SK-N-SH treated with all-trans-retinoic acid at 6 μM for 48 hours (cell line): ENCODE measurements at regions not wholly inside any gene's neighbourhood (a gene's known extent, or its start where the extent isn't known, plus 50 kb on each side); places are given as distances from the start of the nearest gene placed in this dataset.

Experiments used
- ATAC-seq: fragments of 200-7000 bp; cut with Tn5 transposase; 3 replicates; pipeline ENCODE4 v1.9.1; 2020; ENCODE audit warnings: mild to moderate bottlenecking, moderate library complexity
- BACH2 ChIP-seq: fragments of 250-450 bp; sonication (Bioruptor Pico); IDR thresholded peaks from 2 replicates; pipeline ENCODE4 v1.9.0; 2021; ENCODE audit warnings: mild to moderate bottlenecking, borderline replicate concordance
- CSDC2 ChIP-seq: fragments of 250-450 bp; sonication (Bioruptor Pico); IDR thresholded peaks from 2 replicates; pipeline ENCODE4 v1.5.0; 2020; ENCODE audit warnings: mild to moderate bottlenecking, moderate library complexity
- CSRNP3 ChIP-seq: fragments of 250-450 bp; sonication (Bioruptor Pico); IDR thresholded peaks from 2 replicates; pipeline ENCODE4 v1.5.1; 2021; ENCODE audit warnings: mild to moderate bottlenecking, moderate library complexity
- ESRRG ChIP-seq: fragments of 250-450 bp; sonication (Bioruptor Pico); IDR thresholded peaks from 2 replicates; pipeline ENCODE4 v1.6.1; 2021; ENCODE audit warnings: mild to moderate bottlenecking
- GLIS3 ChIP-seq: fragments of 250-450 bp; sonication (Bioruptor Pico); IDR thresholded peaks from 2 replicates; pipeline ENCODE4 v1.5.0; 2020; ENCODE audit warnings: mild to moderate bottlenecking, moderate library complexity
- ISL1 ChIP-seq: fragments of 250-450 bp; sonication (Bioruptor Pico); IDR thresholded peaks from 2 replicates; pipeline ENCODE4 v2.1.2; 2022; ENCODE audit warnings: mild to moderate bottlenecking, moderate library complexity
- OSR1 ChIP-seq: fragments of 250-450 bp; sonication (Bioruptor Pico); IDR thresholded peaks from 2 replicates; pipeline ENCODE4 v1.8.0; 2022; ENCODE audit warnings: moderate library complexity, mild to moderate bottlenecking, inconsistent platforms
- RARB ChIP-seq: fragments of 250-450 bp; sonication (Bioruptor Pico); IDR thresholded peaks from 2 replicates; pipeline ENCODE4 v1.8.0; 2021; ENCODE audit warnings: mild to moderate bottlenecking, moderate library complexity
- SNAI2 ChIP-seq: fragments of 250-450 bp; sonication (Bioruptor Pico); IDR thresholded peaks from 2 replicates; pipeline ENCODE4 v1.5.0; 2020; ENCODE audit warnings: mild to moderate bottlenecking, moderate library complexity
- TOX ChIP-seq: fragments of 250-450 bp; sonication (Bioruptor Pico); IDR thresholded peaks from 2 replicates; pipeline ENCODE4 v1.8.0; 2021; ENCODE audit warnings: mild to moderate bottlenecking, moderate library complexity, borderline replicate concordance
- TSHZ2 ChIP-seq: fragments of 250-450 bp; sonication (Bioruptor Pico); IDR thresholded peaks from 2 replicates; pipeline ENCODE4 v1.5.0; 2020; ENCODE audit warnings: mild to moderate bottlenecking, moderate library complexity
- ZC3H10 ChIP-seq: fragments of 250-450 bp; sonication (Bioruptor Pico); IDR thresholded peaks from 2 replicates; pipeline ENCODE4 v1.5.1; 2021; ENCODE audit warnings: mild to moderate bottlenecking, moderate library complexity
- ZFP3 ChIP-seq: fragments of 250-450 bp; sonication (Bioruptor Pico); IDR thresholded peaks from 2 replicates; pipeline ENCODE4 v1.5.0; 2020; ENCODE audit warnings: mild to moderate bottlenecking, moderate library complexity
- ZFP30 ChIP-seq: fragments of 450-650 bp; formaldehyde crosslinking; IDR thresholded peaks from 2 replicates; pipeline ENCODE4 v1.5.0; 2022; ENCODE audit warnings: mild to moderate bottlenecking, moderate library complexity
- ZNF565 ChIP-seq: fragments of 450-650 bp; formaldehyde crosslinking; conservative IDR thresholded peaks from 2 replicates; pipeline ENCODE4 v1.5.0; 2020; ENCODE audit warnings: low read depth, mild to moderate bottlenecking, moderate library complexity
- ZNF70 ChIP-seq: fragments of 450-650 bp; formaldehyde crosslinking; IDR thresholded peaks from 2 replicates; pipeline ENCODE4 v1.5.0; 2020; ENCODE audit warnings: mild to moderate bottlenecking, moderate library complexity
- ZNF8 ChIP-seq: fragments of 450-650 bp; formaldehyde crosslinking; IDR thresholded peaks from 2 replicates; pipeline ENCODE4 v1.5.0; 2020; ENCODE audit warnings: mild to moderate bottlenecking, moderate library complexity
- TF ChIP-seq, protein P1 (sequence below): fragments of 250-450 bp; sonication (Bioruptor Pico); IDR thresholded peaks from 2 replicates; pipeline ENCODE4 v1.8.0; 2020; ENCODE audit warnings: mild to moderate bottlenecking, moderate library complexity, borderline replicate concordance
- TF ChIP-seq, protein P2 (sequence below): fragments of 250-450 bp; sonication (Bioruptor Pico); IDR thresholded peaks from 2 replicates; pipeline ENCODE4 v1.5.1; 2020; ENCODE audit warnings: low read depth, mild to moderate bottlenecking, moderate library complexity

GRCh38 chrX:30161043-30161442 is 54.3 kb upstream of the MAGEB2 start:
- ATAC-seq = no peak
- TF ChIP-seq ISL1 (CRISPR knock-in tag) (no peak), ZNF8 (CRISPR knock-in tag) (no peak), TOX (CRISPR knock-in tag) (no peak), RARB (CRISPR knock-in tag) (no peak), SNAI2 (CRISPR knock-in tag) (no peak), ESRRG (CRISPR knock-in tag) (no peak), ZNF70 (CRISPR knock-in tag) (no peak), TSHZ2 (CRISPR knock-in tag) (no peak), CSDC2 (CRISPR knock-in tag) (no peak), ZFP3 (CRISPR knock-in tag) (no peak), ZNF565 (CRISPR knock-in tag) (no peak), CSRNP3 (CRISPR knock-in tag) (no peak), ZC3H10 (no peak), GLIS3 (CRISPR knock-in tag) (no peak), ZFP30 (CRISPR knock-in tag) (no peak), BACH2 (CRISPR knock-in tag) (no peak), OSR1 (CRISPR knock-in tag) (no peak)
- TF ChIP-seq, protein P1, sequence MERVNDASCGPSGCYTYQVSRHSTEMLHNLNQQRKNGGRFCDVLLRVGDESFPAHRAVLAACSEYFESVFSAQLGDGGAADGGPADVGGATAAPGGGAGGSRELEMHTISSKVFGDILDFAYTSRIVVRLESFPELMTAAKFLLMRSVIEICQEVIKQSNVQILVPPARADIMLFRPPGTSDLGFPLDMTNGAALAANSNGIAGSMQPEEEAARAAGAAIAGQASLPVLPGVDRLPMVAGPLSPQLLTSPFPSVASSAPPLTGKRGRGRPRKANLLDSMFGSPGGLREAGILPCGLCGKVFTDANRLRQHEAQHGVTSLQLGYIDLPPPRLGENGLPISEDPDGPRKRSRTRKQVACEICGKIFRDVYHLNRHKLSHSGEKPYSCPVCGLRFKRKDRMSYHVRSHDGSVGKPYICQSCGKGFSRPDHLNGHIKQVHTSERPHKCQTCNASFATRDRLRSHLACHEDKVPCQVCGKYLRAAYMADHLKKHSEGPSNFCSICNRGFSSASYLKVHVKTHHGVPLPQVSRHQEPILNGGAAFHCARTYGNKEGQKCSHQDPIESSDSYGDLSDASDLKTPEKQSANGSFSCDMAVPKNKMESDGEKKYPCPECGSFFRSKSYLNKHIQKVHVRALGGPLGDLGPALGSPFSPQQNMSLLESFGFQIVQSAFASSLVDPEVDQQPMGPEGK (CRISPR knock-in tag) = no peak
- TF ChIP-seq, protein P2, sequence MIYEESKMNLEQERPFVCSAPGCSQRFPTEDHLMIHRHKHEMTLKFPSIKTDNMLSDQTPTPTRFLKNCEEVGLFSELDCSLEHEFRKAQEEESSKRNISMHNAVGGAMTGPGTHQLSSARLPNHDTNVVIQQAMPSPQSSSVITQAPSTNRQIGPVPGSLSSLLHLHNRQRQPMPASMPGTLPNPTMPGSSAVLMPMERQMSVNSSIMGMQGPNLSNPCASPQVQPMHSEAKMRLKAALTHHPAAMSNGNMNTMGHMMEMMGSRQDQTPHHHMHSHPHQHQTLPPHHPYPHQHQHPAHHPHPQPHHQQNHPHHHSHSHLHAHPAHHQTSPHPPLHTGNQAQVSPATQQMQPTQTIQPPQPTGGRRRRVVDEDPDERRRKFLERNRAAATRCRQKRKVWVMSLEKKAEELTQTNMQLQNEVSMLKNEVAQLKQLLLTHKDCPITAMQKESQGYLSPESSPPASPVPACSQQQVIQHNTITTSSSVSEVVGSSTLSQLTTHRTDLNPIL = no peak
- TF ChIP-seq, all 23 proteins: peak for 0
